ENCODE measurements at regions not wholly inside any gene's neighbourhood (a gene's known extent, or its start where the extent isn't known, plus 50 kb on each side); places are given as distances from the start of the nearest gene placed in this dataset.
"Not testable (repeated sequence)": the region's sequence is repeated elsewhere in the genome, so short reads cannot be mapped to it uniquely, and the experiment has no call there.

DNA sequence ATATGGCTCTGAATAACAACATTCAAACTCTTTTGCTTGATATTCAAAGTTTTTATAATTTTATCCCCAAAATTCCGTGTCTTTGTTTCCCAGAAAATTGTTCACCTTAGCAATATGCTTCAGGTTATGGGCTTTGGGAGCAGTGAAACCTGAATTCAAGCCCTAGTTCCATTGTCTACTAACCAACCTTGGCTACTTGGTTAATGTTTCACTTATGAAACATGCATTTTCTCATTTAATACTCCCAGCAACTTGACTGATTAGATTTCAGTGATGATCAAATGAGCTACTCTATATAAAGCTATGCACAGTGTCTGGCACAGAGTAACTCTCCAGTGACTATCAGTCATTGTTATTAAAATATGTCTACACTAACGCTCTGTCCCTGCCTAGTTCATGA is 192.2 kb upstream of the TENT5A start:
- POLR2A ChIA-PET = no interaction called here
- TF ChIP-seq, protein P1, sequence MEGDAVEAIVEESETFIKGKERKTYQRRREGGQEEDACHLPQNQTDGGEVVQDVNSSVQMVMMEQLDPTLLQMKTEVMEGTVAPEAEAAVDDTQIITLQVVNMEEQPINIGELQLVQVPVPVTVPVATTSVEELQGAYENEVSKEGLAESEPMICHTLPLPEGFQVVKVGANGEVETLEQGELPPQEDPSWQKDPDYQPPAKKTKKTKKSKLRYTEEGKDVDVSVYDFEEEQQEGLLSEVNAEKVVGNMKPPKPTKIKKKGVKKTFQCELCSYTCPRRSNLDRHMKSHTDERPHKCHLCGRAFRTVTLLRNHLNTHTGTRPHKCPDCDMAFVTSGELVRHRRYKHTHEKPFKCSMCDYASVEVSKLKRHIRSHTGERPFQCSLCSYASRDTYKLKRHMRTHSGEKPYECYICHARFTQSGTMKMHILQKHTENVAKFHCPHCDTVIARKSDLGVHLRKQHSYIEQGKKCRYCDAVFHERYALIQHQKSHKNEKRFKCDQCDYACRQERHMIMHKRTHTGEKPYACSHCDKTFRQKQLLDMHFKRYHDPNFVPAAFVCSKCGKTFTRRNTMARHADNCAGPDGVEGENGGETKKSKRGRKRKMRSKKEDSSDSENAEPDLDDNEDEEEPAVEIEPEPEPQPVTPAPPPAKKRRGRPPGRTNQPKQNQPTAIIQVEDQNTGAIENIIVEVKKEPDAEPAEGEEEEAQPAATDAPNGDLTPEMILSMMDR (IDR thresholded peaks at IDR 0.05; ENCODE audit: low read depth, low read length) = no peak
- Histone ChIP-seq H3K27ac (ENCODE audit: low read depth, low read length) (no peak overlapping the region), H3K9me3 (ENCODE audit: control insufficient read depth, insufficient read depth, low read length) (no peaks in the 10 kb centered on the region), H3K27me3 (ENCODE audit: control insufficient read depth, insufficient read depth, low read length) (no peaks in the 10 kb centered on the region), H3K4me3 (ENCODE audit: low read depth, low read length) (no peak overlapping the region)
- DNase-seq (ENCODE audit: low read depth, low spot score) = no peak
- CTCF ChIA-PET = no interaction called here

DNA sequence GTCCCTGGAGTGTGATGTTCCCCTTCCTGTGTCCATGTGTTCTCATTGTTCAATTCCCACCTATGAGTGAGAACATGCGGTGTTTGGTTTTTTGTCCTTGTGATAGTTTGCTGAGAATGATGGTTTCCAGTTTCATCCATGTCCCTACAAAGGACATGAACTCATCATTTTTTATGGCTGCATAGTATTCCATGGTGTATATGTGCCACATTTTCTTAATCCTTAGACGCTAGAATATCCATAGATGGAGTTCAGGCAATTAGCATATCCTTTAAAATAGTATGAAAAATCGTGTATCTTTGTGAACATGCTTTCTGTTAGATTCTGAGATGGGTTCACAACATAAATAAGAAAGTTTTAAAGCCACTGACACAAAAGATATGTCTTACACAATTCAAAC is 190.4 kb upstream of the TENT5A start:
- H3K27ac ChIP-seq (ENCODE audit: low read depth, low read length); POLR2A ChIA-PET; DNase-seq (ENCODE audit: low read depth, low spot score); H3K4me3 ChIP-seq (ENCODE audit: low read depth, low read length); CTCF ChIA-PET; H3K9me3 ChIP-seq (ENCODE audit: control insufficient read depth, insufficient read depth, low read length); H3K27me3 ChIP-seq (ENCODE audit: control insufficient read depth, insufficient read depth, low read length): not testable (repeated sequence)

GRCh38 chr6:81942067-81942370 is 189.5 kb upstream of the TENT5A start:
- CTCF ChIA-PET = no interaction called here
- no peak overlapping the region for H3K4me3 ChIP-seq (ENCODE audit: low read depth, low read length)
- H3K27ac ChIP-seq (ENCODE audit: low read depth, low read length) = no peak overlapping the region
- no peak for DNase-seq (ENCODE audit: low read depth, low spot score)
- no peaks in the 10 kb centered on the region for H3K27me3 ChIP-seq (ENCODE audit: control insufficient read depth, insufficient read depth, low read length)
- TF ChIP-seq, protein P1 (IDR thresholded peaks at IDR 0.05; ENCODE audit: low read depth, low read length) = no peak
- POLR2A ChIA-PET = no interaction called here
- no peaks in the 10 kb centered on the region for H3K9me3 ChIP-seq (ENCODE audit: control insufficient read depth, insufficient read depth, low read length)

GRCh38 chr6:81940451-81940985 is 188.0 kb upstream of the TENT5A start:
- Histone ChIP-seq H3K4me3 (ENCODE audit: low read depth, low read length) (no peak overlapping the region), H3K27me3 (ENCODE audit: control insufficient read depth, insufficient read depth, low read length) (no peaks in the 10 kb centered on the region), H3K9me3 (ENCODE audit: control insufficient read depth, insufficient read depth, low read length) (no peaks in the 10 kb centered on the region), H3K27ac (ENCODE audit: low read depth, low read length) (no peak overlapping the region)
- TF ChIP-seq, protein P1 (IDR thresholded peaks at IDR 0.05; ENCODE audit: low read depth, low read length) = no peak
- CTCF ChIA-PET = no interaction called here
- POLR2A ChIA-PET = interaction anchor here (0.9 kb wide), 2 partner anchors 56 to 75 kb away, joined by 3 read pairs; no protein-coding TSS in a partner anchor
- DNase-seq (ENCODE audit: low read depth, low spot score) = no peak

DNA sequence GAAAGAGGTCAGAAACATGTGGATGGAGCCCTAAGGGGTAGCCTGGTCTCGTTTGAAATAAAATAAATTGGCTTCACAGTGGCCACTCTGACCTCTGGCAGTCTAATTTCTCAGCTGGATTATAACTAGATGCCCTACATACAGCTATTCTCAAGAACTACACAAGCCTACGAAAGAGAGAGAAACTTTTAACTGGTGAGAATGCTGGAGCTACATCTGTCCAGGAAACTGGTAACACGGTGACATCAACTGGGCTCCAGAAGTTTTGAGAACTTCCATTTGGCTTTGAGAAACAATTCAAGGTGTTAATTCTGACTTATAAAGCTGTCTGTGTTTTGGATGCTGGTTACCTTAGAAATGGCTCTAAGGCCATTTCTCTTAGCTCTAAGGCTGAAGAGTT is 187.3 kb upstream of the TENT5A start:
- Histone ChIP-seq H3K9me3 (ENCODE audit: control insufficient read depth, insufficient read depth, low read length) (no peaks in the 10 kb centered on the region), H3K27ac (ENCODE audit: low read depth, low read length) (peak overlapping the region; percentile 58), H3K4me3 (ENCODE audit: low read depth, low read length) (no peak overlapping the region), H3K27me3 (ENCODE audit: control insufficient read depth, insufficient read depth, low read length) (no peaks in the 10 kb centered on the region)
- DNase-seq (ENCODE audit: low read depth, low spot score) = no peak
- POLR2A ChIA-PET = interaction anchor here (0.9 to 1.2 kb wide), 3 partner anchors 10 to 74 kb away, joined by 3 read pairs; no protein-coding TSS in a partner anchor
- CTCF ChIA-PET = no interaction called here
- TF ChIP-seq, protein P1 (IDR thresholded peaks at IDR 0.05; ENCODE audit: low read depth, low read length) = no peak

Measured in AG04450 (cell line).